Neural progenitor cell (in vitro differentiated cells): ENCODE measurements at regions not wholly inside any gene's neighbourhood (a gene's known extent, or its start where the extent isn't known, plus 50 kb on each side); places are given as distances from the start of the nearest gene placed in this dataset.

Experiments
- DNase-seq: peaks from one replicate; pipeline ENCODE4 v3.0.0-alpha.2; 2016; ENCODE audit warnings: low spot score
- H2AFZ ChIP-seq: fragments of 200-600 bp; sonication (generic); replicated peaks from 2 replicates; pipeline ENCODE4 v1.6.1; 2016; ENCODE audit warnings: antibody characterized with exemption
- H3F3A ChIP-seq: fragments of 200-600 bp; sonication (generic); 2 replicates; pipeline ENCODE4 v1.6.1; 2016; ENCODE audit warnings: antibody characterized with exemption, low read depth
- H3K27ac ChIP-seq: fragments of 200-600 bp; sonication (generic); 2 replicates; pipeline ENCODE4 v1.5.1; 2016; ENCODE audit warnings: mild to moderate bottlenecking
- H3K27me3 ChIP-seq: fragments of 200-600 bp; sonication (generic); 2 replicates; pipeline ENCODE4 v1.6.1; 2016; ENCODE audit warnings: mild to moderate bottlenecking, moderate library complexity
- H3K36me3 ChIP-seq: fragments of 200-600 bp; sonication (generic); 2 replicates; pipeline ENCODE4 v1.5.1; 2016
- H3K4me1 ChIP-seq: fragments of 200-600 bp; sonication (generic); 2 replicates; pipeline ENCODE4 v1.6.1; 2016; ENCODE audit warnings: mixed run types
- H3K4me2 ChIP-seq: fragments of 200-600 bp; sonication (generic); 2 replicates; pipeline ENCODE4 v1.6.1; 2016
- H3K4me3 ChIP-seq: fragments of 200-600 bp; sonication (generic); 2 replicates; pipeline ENCODE4 v1.5.1; 2016
- H3K79me2 ChIP-seq: fragments of 200-600 bp; sonication (generic); 2 replicates; pipeline ENCODE4 v1.6.1; 2016; ENCODE audit warnings: low read depth
- H3K9ac ChIP-seq: fragments of 200-600 bp; sonication (generic); 2 replicates; pipeline ENCODE4 v1.6.1; 2016
- H3K9me3 ChIP-seq: fragments of 200-600 bp; sonication (generic); 2 replicates; pipeline ENCODE4 v1.5.1; 2016; ENCODE audit warnings: low read depth
- H4K20me1 ChIP-seq: fragments of 200-600 bp; sonication (generic); 2 replicates; pipeline ENCODE4 v1.6.1; 2016; ENCODE audit warnings: low read depth
- H3K27ac Mint-ChIP-seq: 3 replicates; pipeline ENCODE4 v1.8.0; 2021; ENCODE audit warnings: mixed read lengths
- H3K27me3 Mint-ChIP-seq: 2 replicates; pipeline ENCODE4 v1.8.0; 2022; ENCODE audit warnings: low read depth, mild to moderate bottlenecking, inconsistent platforms, moderate library complexity, mixed read lengths; ENCODE audit not compliant: insufficient read depth
- H3K36me3 Mint-ChIP-seq: 3 replicates; pipeline ENCODE4 v1.8.0; 2021; ENCODE audit warnings: mixed read lengths
- H3K4me1 Mint-ChIP-seq: 3 replicates; pipeline ENCODE4 v1.8.0; 2021; ENCODE audit warnings: mixed read lengths
- H3K4me3 Mint-ChIP-seq: 3 replicates; pipeline ENCODE4 v1.8.0; 2021; ENCODE audit warnings: mild to moderate bottlenecking, moderate library complexity, mixed read lengths
- H3K9me3 Mint-ChIP-seq: 3 replicates; pipeline ENCODE4 v1.8.0; 2020; ENCODE audit warnings: mixed read lengths
- EZH2 ChIP-seq: fragments of 200-600 bp; sonication (generic); IDR thresholded peaks from 2 replicates; pipeline ENCODE4 v1.6.1; 2017; ENCODE audit warnings: antibody characterized with exemption, mild to moderate bottlenecking, moderate library complexity
- EZH2phosphoT487 ChIP-seq: fragments of 200-600 bp; sonication (generic); IDR thresholded peaks from 2 replicates; pipeline ENCODE4 v1.6.1; 2017; ENCODE audit warnings: antibody characterized with exemption
- TF ChIP-seq, protein P1 (sequence below): fragments of 200-600 bp; sonication (generic); IDR thresholded peaks from 2 replicates; pipeline ENCODE4 v1.5.1; 2017; ENCODE audit warnings: antibody characterized with exemption, mild to moderate bottlenecking

DNA sequence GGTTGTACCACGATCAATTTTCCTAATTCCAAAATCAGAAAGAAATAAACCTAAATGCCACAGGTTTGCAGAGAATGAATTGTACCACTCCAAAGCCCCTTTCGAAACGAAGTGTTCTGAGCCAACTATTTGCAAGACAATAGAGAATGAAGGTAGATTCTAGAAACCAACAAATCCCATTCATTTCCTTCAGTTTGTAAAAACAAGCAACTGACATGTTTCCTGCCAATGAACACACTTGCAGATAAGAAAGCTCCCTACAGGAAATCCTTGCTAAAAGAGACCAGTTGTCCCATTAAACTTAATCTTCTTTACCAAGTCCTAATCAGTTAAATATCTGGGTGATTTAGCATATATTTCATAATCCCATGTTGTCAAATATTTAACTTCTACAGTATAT lies 198.4 kb upstream of the FOXN3 start:
- Histone ChIP-seq H3K4me1 (peaks cover 55% of the 10 kb centered on the region), H3K36me3 (no peaks in the 10 kb centered on the region), H3K27me3 (peaks cover 13% of the 10 kb centered on the region), H4K20me1 (no peaks in the 10 kb centered on the region), H3F3A (peaks cover 25% of the 10 kb centered on the region), H3K4me2 (peak overlapping the region; percentile 98), H3K9me3 (no peaks in the 10 kb centered on the region), H3K4me3 (peak overlapping the region; percentile 14), H3K27ac (no peak overlapping the region), H3K79me2 (peaks cover 42% of the 10 kb centered on the region), H3K9ac (no peak overlapping the region), H2AFZ (no peak overlapping the region)
- Mint-ChIP-seq H3K27me3 (peaks cover 2% of the 10 kb centered on the region), H3K4me3 (peak overlapping the region; percentile 38), H3K4me1 (peaks cover 42% of the 10 kb centered on the region), H3K9me3 (no peaks in the 10 kb centered on the region), H3K27ac (no peak overlapping the region), H3K36me3 (no peaks in the 10 kb centered on the region)
- no peak for DNase-seq
- TF ChIP-seq EZH2phosphoT487 (no peak), EZH2 (no peak)
- TF ChIP-seq, protein P1, sequence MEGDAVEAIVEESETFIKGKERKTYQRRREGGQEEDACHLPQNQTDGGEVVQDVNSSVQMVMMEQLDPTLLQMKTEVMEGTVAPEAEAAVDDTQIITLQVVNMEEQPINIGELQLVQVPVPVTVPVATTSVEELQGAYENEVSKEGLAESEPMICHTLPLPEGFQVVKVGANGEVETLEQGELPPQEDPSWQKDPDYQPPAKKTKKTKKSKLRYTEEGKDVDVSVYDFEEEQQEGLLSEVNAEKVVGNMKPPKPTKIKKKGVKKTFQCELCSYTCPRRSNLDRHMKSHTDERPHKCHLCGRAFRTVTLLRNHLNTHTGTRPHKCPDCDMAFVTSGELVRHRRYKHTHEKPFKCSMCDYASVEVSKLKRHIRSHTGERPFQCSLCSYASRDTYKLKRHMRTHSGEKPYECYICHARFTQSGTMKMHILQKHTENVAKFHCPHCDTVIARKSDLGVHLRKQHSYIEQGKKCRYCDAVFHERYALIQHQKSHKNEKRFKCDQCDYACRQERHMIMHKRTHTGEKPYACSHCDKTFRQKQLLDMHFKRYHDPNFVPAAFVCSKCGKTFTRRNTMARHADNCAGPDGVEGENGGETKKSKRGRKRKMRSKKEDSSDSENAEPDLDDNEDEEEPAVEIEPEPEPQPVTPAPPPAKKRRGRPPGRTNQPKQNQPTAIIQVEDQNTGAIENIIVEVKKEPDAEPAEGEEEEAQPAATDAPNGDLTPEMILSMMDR, result no peak

DNA sequence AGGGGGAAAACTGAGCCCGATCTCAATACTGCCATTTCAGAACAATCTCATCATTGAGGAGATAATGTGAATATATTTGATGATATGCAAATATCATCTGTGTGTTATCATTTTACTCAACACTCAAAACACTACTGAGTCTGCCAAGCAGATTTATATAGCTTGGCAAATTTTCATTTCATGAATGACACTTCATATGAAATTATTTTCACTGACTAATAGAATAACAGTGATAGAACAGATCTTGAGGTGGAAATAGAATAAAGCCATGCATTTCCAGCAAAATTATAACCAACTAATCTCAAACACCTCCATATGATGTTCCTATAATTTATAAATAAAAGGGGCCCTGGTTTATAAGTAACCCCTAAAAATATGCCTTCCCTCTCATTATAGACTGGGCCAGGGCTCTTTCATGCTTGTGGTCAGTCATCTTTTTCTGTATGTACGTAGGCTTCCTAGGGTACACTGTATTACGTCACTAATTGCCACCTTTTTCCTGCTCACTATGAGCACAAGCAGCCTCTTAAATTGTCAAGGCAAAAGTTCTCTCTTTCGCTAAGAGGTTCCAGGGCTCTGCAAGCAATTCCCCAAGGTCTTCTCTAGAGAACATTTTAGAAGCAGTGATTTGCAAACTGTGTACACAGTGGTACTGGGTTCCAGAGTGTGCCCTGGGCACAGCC lies 197.1 kb upstream of the FOXN3 start:
- peaks cover 2% of the 10 kb centered on the region for H3K9me3 Mint-ChIP-seq
- peaks cover 2% of the 10 kb centered on the region for H3K27me3 Mint-ChIP-seq
- no peak overlapping the region for H2AFZ ChIP-seq
- peak overlapping the region; percentile 98 for H3K4me2 ChIP-seq
- H3K79me2 ChIP-seq, result peaks cover 42% of the 10 kb centered on the region
- H3K27me3 ChIP-seq, result peaks cover under 1% of the 10 kb centered on the region
- TF ChIP-seq, protein P1, result no peak
- TF ChIP-seq EZH2, result no peak
- TF ChIP-seq EZH2phosphoT487, result no peak
- peaks cover 47% of the 10 kb centered on the region for H3K4me1 ChIP-seq
- H3F3A ChIP-seq, result peaks cover 25% of the 10 kb centered on the region
- no peak overlapping the region for H3K4me3 ChIP-seq
- DNase-seq, result no peak
- H3K9me3 ChIP-seq, result no peaks in the 10 kb centered on the region
- no peaks in the 10 kb centered on the region for H3K36me3 Mint-ChIP-seq
- no peak overlapping the region for H3K27ac ChIP-seq
- no peak overlapping the region for H3K9ac ChIP-seq
- H4K20me1 ChIP-seq, result no peaks in the 10 kb centered on the region
- peaks cover 40% of the 10 kb centered on the region for H3K4me1 Mint-ChIP-seq
- no peak overlapping the region for H3K27ac Mint-ChIP-seq
- no peaks in the 10 kb centered on the region for H3K36me3 ChIP-seq
- H3K4me3 Mint-ChIP-seq, result no peak overlapping the region

DNA sequence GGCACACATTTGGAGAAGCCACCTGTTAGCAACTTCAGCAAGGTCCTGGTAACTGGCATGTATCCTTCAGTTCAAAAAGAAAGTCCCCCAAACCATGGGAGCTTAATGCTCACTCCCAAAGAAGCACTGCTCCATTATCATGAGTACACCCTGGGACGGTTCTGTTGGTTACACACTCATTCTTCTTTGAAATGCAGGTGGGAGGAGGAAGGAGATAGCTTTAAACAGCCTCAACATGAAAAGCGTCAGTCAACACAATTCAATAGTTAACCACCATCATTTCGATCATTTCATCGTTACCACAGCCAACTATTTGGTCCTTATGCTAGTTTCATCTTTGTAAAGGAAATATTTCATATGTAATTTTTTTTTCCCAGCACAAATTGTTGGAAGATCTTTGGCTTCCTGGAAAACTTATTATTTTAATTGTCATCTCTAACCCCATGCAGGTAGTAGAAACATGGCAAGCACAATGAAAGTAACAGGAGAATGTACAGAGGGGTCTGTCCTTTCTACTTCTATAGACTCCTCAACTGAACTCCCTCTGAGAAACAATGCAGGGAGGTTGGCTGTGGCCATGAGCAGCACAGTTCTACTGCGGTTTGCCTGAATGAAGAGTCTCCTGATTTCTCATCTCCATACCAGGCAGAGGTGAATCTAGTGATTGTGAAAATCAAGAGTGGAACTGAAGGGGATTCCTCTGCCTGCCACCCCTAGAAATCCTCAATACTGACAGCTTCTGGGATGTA lies 196.4 kb upstream of the FOXN3 start:
- TF ChIP-seq EZH2 (no peak), EZH2phosphoT487 (no peak)
- TF ChIP-seq, protein P1, result no peak
- H3K27ac ChIP-seq, result no peak overlapping the region
- no peak overlapping the region for H3K9ac ChIP-seq
- Mint-ChIP-seq H3K4me3 (no peak overlapping the region), H3K27me3 (peaks cover 2% of the 10 kb centered on the region), H3K27ac (no peak overlapping the region), H3K36me3 (no peaks in the 10 kb centered on the region), H3K4me1 (peaks cover 40% of the 10 kb centered on the region), H3K9me3 (peaks cover 7% of the 10 kb centered on the region)
- H3K79me2 ChIP-seq, result peaks cover 42% of the 10 kb centered on the region
- H4K20me1 ChIP-seq, result no peaks in the 10 kb centered on the region
- H3F3A ChIP-seq, result peaks cover 21% of the 10 kb centered on the region
- no peak overlapping the region for H2AFZ ChIP-seq
- H3K27me3 ChIP-seq, result no peaks in the 10 kb centered on the region
- peaks cover 47% of the 10 kb centered on the region for H3K4me1 ChIP-seq
- no peaks in the 10 kb centered on the region for H3K9me3 ChIP-seq
- H3K4me3 ChIP-seq, result no peak overlapping the region
- H3K36me3 ChIP-seq, result no peaks in the 10 kb centered on the region
- DNase-seq, result no peak
- H3K4me2 ChIP-seq, result no peak overlapping the region
